GM19043 (cell line): ENCODE measurements at regions not wholly inside any gene's neighbourhood (a gene's known extent, or its start where the extent isn't known, plus 50 kb on each side); places are given as distances from the start of the nearest gene placed in this dataset.
A peak's percentile ranks its signal among the peaks of the same experiment; 100 is the strongest.

Experiments used
- ATAC-seq: cut with Tn5 transposase; IDR thresholded peaks from one replicate; pipeline ENCODE4 v1.9.1; 2021; ENCODE audit warnings: low read depth; ENCODE audit not compliant: unreplicated experiment

- ATAC-seq: peak; percentile 98
Observed at GRCh38 chr11:103844327-103845215, 191.9 kb upstream of the DDI1 start.

DNA sequence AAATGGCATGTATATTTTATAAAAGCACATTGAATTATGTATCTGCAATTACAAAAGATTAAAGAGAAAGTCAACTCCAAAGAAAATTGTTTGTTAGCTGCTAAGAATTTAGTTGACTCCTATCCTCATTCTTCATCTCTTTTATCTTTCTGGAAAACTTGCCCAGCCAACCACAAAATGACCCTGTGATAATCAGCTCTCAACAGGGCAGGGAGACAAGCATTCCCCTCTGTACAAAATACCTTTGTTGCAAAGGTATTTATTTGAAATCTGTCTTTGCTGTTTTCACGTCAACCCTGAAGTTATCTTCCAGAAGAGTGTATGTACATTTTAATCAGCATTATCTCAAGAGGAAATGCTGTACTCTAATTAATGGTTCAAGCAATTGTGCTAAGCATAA is 191.1 kb upstream of the DDI1 start:
- ATAC-seq: no peak

- ATAC-seq: no peak
Observed at GRCh38 chr11:103848686-103849085, 187.8 kb upstream of the DDI1 start.

DNA sequence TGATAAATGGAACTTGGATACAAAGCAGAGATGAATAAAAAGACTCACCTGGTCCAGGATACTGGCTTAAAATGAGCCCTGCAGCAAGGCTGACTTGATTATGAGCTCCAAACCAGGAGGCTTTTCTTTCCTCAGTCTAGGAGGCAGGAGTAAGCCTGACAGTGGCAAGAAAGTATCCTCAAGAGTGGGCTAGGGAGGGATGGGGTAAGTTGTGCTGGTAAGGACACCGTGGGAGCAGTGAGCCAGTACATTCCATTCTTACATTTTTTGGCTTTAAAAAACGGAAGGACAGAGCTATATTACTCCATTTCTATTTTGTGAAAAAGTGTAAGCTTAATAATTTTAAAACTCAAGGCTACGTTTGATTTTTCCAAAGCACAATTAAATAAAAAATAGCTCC is 187.1 kb upstream of the DDI1 start:
- no peak for ATAC-seq

DNA sequence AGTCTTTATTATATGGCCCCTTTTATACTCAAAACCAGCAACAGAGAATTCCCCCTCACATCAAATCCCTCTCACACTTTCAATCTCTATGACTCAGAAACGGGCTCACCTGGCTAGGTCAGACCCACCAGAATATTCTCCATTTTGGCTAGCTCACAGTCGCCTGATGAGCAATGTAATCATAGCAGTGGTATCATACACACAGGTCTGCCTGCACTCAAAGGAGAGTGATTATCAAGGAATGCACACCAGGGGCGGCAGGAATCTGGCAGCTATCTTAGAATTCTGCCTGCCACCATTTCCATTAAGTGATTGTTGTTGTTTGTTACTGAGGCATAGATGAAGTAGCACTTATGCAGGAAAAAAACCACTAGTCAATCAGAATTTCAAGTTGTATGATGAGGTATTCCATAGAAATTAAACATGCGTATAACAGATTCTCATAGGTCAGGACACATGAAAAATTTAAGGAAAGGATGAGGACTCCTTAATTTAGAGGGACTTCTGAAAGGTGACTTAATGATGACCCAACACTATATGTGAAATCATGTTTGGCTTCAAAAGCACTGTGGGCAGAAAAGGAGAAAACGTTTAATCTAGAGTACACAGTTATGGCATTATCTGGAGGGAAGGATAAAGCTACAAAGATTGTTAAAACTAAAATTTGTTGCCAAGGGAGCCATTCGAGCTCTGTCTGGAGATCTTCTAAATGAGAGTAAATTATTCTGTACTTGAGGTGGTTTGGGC is 185.8 kb upstream of the DDI1 start:
- ATAC-seq: no peak

DNA sequence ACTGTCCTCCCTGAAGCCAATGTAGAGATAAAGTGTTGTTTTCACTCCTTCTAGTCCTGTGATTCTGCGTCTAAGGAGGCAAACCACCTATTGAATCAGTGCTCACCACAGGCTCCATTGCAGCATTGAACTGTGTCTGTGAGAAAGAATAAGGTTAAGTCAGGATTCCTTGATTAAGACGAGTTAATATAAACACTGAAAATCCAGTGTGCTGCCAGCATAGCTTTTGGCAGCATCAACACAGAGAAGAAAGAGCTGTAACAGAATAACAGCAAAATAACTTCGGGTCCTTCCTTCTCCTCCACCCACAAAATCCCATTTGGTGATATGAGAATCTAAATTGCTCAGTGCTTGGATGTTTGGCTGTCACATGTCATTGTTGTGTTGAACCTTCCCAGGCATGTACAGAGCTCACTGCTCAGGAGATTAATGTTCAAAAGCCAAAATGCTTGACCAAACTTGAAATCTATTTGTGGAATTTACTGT is 185.2 kb upstream of the DDI1 start:
- no peak for ATAC-seq
